ENCODE measurements at regions not wholly inside any gene's neighbourhood (a gene's known extent, or its start where the extent isn't known, plus 50 kb on each side); places are given as distances from the start of the nearest gene placed in this dataset.
"Not testable (repeated sequence)": the region's sequence is repeated elsewhere in the genome, so short reads cannot be mapped to it uniquely, and the experiment has no call there.

- no peaks in the 10 kb centered on the region for H3K9me3 ChIP-seq (ENCODE audit: insufficient read depth, low read depth, low read length)
Observed at GRCh38 chr5:105617436-105618215, 2053.1 kb downstream of the EFNA5 start.

GRCh38 chr5:105616599-105616998 lies 2054.0 kb upstream of the NUDT12 start:
- FAIRE-seq (no peak), DNase-seq (ENCODE audit: low read depth) (no peak)
- H3K9ac ChIP-seq (ENCODE audit: low read length), result no peak overlapping the region
- no peaks in the 10 kb centered on the region for H3K36me3 Mint-ChIP-seq (ENCODE audit: low read depth, unreplicated experiment)
- H3K27ac ChIP-seq (ENCODE audit: low read depth, low read length), result no peak overlapping the region
- H3K27me3 Mint-ChIP-seq (ENCODE audit: low read depth, unreplicated experiment), result no peaks in the 10 kb centered on the region
- H3K4me1 ChIP-seq (ENCODE audit: insufficient read depth, low read length), result no peaks in the 10 kb centered on the region
- no peak overlapping the region for H2AFZ ChIP-seq (ENCODE audit: low read depth, low read length)
- no peaks in the 10 kb centered on the region for H4K20me1 ChIP-seq (ENCODE audit: insufficient read depth, low read length)
- no peak overlapping the region for H3K27ac Mint-ChIP-seq (ENCODE audit: unreplicated experiment)
- no peaks in the 10 kb centered on the region for H3K4me1 Mint-ChIP-seq (ENCODE audit: low read depth, unreplicated experiment)
- no peaks in the 10 kb centered on the region for H3K27me3 ChIP-seq (ENCODE audit: insufficient read depth, low read length)
- H3K4me3 Mint-ChIP-seq (ENCODE audit: unreplicated experiment), result no peak overlapping the region
- no peak overlapping the region for H3K4me2 ChIP-seq (ENCODE audit: low read length)
- no peak for TF ChIP-seq CTCF (IDR thresholded peaks at IDR 0.05; ENCODE audit: insufficient read depth, low read depth, low read length)
- TF ChIP-seq EZH2 (IDR thresholded peaks at IDR 0.05; ENCODE audit: insufficient read depth, low read length), result no peak
- no peaks in the 10 kb centered on the region for H3K9me3 ChIP-seq (ENCODE audit: insufficient read depth, low read depth, low read length)
- no peak overlapping the region for H3K4me3 ChIP-seq (ENCODE audit: insufficient read depth, low read depth, low read length)
- no peaks in the 10 kb centered on the region for H3K36me3 ChIP-seq (ENCODE audit: insufficient read depth, low read length)
- no peaks in the 10 kb centered on the region for H3K79me2 ChIP-seq (ENCODE audit: insufficient read depth, low read length)
- no peaks in the 10 kb centered on the region for H3K9me3 Mint-ChIP-seq (ENCODE audit: unreplicated experiment)

More at GRCh38 chr5:105617436-105618215, 2053.1 kb downstream of the EFNA5 start:
- Mint-ChIP-seq H3K36me3 (ENCODE audit: low read depth, unreplicated experiment) (no peaks in the 10 kb centered on the region), H3K4me1 (ENCODE audit: low read depth, unreplicated experiment) (no peaks in the 10 kb centered on the region), H3K27me3 (ENCODE audit: low read depth, unreplicated experiment) (no peaks in the 10 kb centered on the region), H3K27ac (ENCODE audit: unreplicated experiment) (no peak overlapping the region), H3K9me3 (ENCODE audit: unreplicated experiment) (no peaks in the 10 kb centered on the region), H3K4me3 (ENCODE audit: unreplicated experiment) (no peak overlapping the region)
- TF ChIP-seq EZH2 (IDR thresholded peaks at IDR 0.05; ENCODE audit: insufficient read depth, low read length), result no peak
- no peak for TF ChIP-seq CTCF (IDR thresholded peaks at IDR 0.05; ENCODE audit: insufficient read depth, low read depth, low read length)
- H4K20me1 ChIP-seq (ENCODE audit: insufficient read depth, low read length), result no peaks in the 10 kb centered on the region
- H3K4me3 ChIP-seq (ENCODE audit: insufficient read depth, low read depth, low read length), result no peak overlapping the region
- no peaks in the 10 kb centered on the region for H3K4me1 ChIP-seq (ENCODE audit: insufficient read depth, low read length)
- H3K36me3 ChIP-seq (ENCODE audit: insufficient read depth, low read length), result no peaks in the 10 kb centered on the region
- no peaks in the 10 kb centered on the region for H3K27me3 ChIP-seq (ENCODE audit: insufficient read depth, low read length)
- H3K4me2 ChIP-seq (ENCODE audit: low read length), result no peak overlapping the region
- H2AFZ ChIP-seq (ENCODE audit: low read depth, low read length), result no peak overlapping the region
- H3K79me2 ChIP-seq (ENCODE audit: insufficient read depth, low read length), result no peaks in the 10 kb centered on the region
- no peak overlapping the region for H3K27ac ChIP-seq (ENCODE audit: low read depth, low read length)
- FAIRE-seq (no peak), DNase-seq (ENCODE audit: low read depth) (no peak)
- no peak overlapping the region for H3K9ac ChIP-seq (ENCODE audit: low read length)

GRCh38 chr5:105602406-105602805 lies 2039.8 kb upstream of the NUDT12 start:
- not testable (repeated sequence) for H3K4me3 ChIP-seq (ENCODE audit: insufficient read depth, low read depth, low read length); H4K20me1 ChIP-seq (ENCODE audit: insufficient read depth, low read length); H3K4me2 ChIP-seq (ENCODE audit: low read length); H3K9me3 Mint-ChIP-seq (ENCODE audit: unreplicated experiment); H3K79me2 ChIP-seq (ENCODE audit: insufficient read depth, low read length); H3K27me3 ChIP-seq (ENCODE audit: insufficient read depth, low read length); H3K27ac Mint-ChIP-seq (ENCODE audit: unreplicated experiment); H3K27me3 Mint-ChIP-seq (ENCODE audit: low read depth, unreplicated experiment); H3K4me1 Mint-ChIP-seq (ENCODE audit: low read depth, unreplicated experiment); H3K27ac ChIP-seq (ENCODE audit: low read depth, low read length); H3K36me3 ChIP-seq (ENCODE audit: insufficient read depth, low read length); H2AFZ ChIP-seq (ENCODE audit: low read depth, low read length); FAIRE-seq; H3K9me3 ChIP-seq (ENCODE audit: insufficient read depth, low read depth, low read length); H3K36me3 Mint-ChIP-seq (ENCODE audit: low read depth, unreplicated experiment); H3K4me3 Mint-ChIP-seq (ENCODE audit: unreplicated experiment); H3K9ac ChIP-seq (ENCODE audit: low read length); DNase-seq (ENCODE audit: low read depth); H3K4me1 ChIP-seq (ENCODE audit: insufficient read depth, low read length)

Data from astrocyte (in vitro differentiated cells and primary cell).